ENCODE measurements at regions not wholly inside any gene's neighbourhood (a gene's known extent, or its start where the extent isn't known, plus 50 kb on each side); places are given as distances from the start of the nearest gene placed in this dataset.
A peak's percentile ranks its signal among the peaks of the same experiment; 100 is the strongest.
"Not testable (repeated sequence)": the region's sequence is repeated elsewhere in the genome, so short reads cannot be mapped to it uniquely, and the experiment has no call there.

DNA sequence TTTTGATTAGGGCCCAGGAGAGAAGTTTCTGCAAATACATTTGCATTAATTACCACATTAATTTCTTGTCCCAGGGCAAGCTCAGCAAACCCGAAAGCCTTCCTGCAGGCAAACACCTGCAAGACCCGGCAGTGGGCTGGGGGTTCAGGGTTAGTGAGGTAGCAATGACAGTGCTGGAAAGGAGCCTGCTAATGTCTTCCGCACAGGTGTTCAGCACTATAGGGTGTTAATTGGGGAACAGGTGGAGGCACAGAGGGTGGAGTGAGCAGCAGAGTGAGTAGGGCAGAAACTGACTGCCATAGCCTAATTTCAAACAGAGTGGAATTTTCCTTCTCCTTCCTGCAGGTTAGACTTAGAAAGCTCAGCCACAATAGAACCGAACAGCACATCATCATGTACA, 50.9 kb upstream of the UBASH3B start:
- DNase-seq = no peak

DNA sequence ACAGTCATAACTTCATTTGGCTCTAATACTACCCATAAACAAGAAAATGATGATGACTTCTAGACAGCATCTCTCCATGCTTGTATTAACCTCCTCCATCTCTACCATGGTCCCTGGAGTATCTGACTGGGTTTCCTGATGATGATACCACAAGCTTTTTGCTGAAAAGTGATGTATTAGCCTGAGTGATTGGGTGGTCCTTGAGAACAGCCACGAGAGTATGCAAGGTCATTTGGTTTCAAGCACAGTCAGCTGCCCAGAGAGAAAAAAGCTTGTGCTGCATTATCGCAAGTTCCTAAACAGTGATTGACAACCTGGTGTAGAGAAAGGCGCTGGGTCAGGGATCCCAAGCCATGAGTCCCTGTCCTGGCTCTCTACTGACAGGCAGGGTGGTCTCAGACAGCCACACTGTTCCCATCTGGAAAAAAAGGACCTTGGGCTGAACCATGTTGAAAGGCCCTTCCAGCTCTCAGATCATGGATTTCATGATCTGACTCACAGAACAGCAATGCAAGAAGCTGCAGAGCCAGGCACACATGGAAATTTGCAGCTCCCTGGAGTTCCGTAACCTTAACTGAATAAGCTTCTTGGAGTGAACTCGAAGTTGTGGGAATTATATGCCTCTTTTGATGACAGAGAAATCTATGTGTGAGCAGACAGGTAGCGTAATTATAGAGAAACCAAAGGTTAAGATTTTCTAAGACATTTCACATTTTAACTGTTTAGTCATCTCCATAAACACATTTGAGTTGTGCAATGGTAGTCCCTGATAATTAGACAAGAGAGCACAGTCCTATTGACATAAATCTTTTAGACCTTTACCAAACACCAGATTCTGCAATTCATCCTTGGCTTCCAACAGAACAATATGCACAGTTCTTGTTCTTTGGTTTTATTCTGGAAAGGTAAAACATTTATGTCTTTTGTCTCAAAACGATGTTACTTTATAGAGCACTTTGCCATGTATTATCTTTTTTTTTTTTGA, 54.1 kb upstream of the UBASH3B start:
- DNase-seq = peak; percentile 95

DNA sequence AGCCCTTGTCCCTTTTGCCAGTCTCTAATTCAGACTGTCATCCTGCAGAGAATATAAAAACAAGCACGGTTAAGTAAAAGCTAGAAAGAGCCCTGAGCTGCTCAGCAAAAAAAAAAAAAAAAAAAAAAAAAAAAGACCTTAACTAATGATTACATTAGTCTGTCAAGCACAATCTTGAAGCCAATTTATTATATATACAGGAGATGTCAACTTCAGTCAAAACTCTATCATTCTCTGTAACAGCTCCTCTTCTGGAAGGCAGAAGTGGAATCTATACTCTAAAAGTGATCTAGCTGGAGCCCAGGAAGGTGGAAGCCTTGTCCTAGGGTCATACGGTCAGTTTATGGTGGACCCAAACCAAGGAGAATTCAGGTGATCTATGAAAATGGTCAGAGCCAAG, 55.2 kb upstream of the UBASH3B start:
- no peak for DNase-seq

DNA sequence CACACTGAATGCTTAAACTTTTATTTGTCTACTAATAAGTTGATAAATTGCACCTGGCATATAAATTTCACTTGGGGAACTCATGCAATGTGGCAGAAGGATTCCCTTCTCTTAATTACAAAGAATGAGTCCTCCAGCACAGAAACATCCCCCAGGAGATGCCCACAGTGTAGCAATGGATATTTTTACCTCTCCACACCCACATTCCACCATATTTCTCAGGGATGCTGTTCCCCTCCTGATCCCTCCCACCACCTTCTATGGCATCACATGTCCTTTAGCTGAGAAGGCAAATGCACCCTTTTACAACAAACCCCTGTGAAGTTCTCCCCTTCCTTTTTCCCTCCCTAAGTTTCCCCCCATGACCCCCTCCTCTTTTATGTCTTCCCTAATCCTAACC, 56.1 kb upstream of the UBASH3B start:
- peak; percentile 17 for DNase-seq

DNA sequence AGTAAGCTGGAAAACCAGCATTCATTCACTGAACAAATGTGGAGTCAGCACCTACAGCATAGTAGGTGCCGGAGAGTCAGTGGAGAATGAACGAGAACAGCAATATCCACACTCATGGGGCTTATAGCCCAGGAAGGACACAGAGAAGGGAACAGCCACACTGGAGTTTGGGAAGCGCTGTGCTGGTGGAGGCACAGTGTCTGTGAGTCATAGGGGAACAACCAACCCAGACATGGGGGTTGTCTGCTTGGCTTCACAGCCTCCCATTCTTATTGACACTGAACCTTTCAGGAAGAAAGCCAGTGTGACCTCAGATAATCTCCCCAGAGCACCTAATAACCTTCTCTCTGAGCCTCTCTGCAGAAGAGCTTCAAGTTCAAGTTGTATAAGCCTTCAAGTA, 56.6 kb upstream of the UBASH3B start:
- peak; percentile 42 for DNase-seq

DNA sequence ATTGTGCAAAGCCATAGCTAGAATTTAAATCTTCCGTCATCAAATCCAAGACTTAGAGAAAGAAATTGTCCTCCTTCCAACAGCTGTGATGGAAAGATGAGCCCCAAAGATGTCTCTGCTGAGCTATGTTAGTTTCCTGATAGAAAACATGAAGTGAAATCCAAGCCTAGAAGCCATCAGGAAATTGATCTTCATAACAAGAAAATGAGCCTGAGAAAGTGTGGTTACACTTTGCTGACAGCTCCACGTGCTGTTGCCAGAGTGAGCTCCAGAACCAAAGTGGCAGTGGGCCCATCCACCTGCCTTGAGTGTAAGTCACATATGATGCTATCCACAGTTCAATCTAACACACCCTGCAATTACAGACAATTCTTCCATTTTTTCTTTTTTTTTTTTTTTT, 58.0 kb upstream of the UBASH3B start:
- DNase-seq = no peak

DNA sequence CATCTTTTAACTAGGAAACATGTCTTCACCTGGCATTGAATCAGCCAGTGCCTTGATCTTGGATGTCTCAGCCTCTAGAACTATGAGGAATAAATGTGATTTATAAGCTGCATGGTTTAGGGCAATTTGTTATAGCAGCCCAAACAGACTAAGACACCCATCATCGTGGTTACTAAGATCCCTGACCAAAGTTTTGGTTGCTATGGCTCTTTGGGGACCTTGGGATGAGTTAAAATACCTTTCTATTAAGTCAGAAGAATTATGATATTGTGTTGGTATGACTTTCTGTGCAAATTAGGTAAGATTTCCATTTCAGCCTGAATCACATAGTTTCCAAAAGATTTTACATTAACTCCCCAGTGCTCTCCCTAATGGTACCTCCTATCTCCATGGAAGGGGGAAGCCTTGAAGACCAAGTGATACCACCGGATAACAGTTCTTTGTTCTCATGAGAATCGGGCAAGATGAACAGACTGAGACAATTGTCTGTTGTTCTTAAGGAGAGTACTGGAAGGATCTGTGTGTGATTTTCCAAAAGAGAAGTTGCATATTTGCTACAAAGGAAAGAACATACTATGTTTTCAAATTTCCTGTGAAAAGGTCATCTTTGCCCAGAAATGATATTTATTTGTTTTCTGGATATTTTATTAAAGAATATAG, 60.4 kb upstream of the UBASH3B start:
- peak; percentile 52 for DNase-seq

DNA sequence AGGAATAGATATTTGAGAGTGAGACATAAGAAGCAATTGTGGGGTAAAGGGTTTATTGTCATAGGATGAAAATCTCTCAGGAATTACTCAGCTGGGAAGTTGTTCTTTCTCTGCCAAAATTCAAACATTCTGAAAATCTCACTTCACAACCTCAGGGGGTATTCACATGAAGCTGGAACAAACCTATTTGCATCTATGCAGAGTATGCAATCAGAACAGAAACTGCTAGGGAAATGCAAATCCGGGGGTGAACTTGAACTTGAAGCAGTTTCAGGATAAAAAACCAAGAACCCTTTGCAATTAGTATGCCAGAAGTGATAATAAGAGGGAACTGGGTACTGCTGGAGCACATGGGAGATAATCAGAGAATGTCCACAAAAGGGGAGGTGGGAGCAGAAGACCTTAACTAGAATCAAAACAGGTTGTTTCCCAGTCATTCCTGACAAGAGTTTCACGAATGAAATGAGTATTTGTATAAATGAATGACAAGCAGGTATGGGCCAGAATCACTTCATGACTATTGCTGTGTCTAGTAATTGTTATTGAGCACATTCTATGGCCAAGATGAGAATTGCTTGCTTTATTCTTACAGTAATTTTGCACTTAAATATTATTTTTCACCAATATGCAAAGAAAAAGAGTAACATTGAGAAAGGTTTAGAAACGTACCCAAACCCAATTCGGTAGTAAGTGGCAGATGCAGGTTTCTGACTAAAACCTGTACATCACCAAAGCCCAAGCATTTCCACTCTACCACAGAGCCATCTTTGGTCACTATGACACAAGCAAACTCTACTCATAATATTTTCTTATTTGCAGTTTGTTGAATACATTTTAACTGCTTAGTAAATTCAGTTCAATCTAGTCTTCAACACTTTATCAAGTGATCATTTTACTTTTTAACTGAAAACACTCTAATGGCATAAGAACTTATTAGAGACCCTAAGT, 61.8 kb upstream of the UBASH3B start:
- DNase-seq = no peak

DNA sequence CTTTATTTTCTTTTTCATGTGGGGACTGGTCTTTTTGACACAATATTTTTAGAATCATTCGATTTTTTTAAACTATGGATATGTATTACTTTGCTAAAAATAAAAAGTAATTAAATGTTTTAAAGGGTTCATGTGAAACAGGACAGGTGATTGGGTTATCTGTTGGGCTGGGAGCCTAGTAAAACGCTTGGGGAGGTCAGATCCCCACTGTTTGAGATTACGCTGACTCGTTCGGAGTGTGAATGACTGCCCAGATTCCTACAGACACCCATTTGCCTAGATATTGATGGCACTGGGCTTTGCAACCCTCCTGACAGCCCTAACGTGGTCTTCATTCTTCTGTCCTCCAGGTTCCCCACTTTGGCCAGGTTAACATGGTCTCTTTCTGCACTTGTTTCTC, 62.9 kb upstream of the UBASH3B start:
- DNase-seq = no peak

DNA sequence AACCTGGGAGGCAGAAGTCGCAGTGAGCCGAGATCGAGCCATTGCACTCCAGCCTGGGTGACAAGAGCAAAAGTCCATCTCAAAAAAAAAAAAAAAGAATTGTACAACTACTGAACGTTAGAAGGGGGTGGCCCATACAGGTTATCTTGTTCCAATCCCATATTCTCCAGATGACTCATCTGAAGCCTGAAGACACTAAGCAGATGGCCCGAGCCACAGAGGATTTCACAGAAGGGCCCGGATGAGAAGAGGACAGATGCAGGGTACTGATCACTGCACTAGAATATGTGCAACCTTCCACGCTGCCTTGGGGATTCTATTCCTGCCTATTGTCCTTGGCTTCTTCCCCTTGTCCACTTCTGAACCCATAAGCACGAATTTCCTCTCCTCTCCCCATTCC, 70.9 kb upstream of the UBASH3B start:
- DNase-seq = no peak

DNA sequence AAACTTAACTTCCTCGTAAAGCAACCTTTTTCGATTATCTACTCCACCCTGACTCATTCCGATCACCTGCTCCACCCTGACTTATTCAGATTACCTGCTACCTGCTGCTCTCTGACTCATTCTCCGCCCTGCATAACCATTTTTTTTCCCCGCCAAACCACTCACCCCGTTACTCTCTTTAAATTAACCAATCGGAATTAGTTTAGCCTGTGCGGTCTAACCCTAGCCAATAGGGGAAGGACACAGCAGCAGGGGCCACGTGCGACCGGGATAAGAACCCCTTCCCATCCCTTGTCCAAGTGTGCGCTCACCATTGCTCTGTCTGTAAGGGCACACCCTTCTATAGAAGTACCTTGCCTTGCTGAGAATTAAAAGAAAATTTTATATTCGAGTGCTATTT, 75.5 kb upstream of the UBASH3B start:
- not testable (repeated sequence) for DNase-seq

DNA sequence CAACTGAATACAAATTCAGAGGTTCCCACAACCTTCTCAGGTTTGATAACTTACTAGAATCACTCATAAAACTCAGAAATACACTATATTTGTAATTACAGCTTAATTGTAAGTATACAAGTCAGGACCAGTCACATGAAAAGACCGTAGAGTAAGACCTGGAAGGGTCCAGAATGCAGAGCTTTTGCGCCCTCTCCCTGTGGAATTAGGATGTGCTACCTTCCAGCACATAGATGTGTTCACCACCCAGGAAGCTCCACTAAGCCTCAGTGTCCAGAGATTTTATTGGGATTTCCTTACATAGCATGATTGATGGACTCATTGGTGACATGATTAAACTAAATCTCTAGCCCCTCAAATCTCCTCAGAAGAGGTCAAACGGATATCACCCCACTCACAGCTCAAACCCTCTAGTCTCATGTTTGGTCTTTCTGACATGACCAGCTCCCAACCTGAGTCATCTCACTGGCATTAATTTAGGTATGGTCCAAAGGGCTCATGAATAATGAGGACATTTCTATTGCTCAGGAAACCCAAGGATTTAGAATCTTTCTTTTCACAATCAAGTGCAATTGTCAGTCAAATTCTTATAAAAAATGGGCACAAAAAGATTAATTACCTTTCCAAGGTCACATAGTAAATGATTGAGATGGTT, 77.2 kb upstream of the UBASH3B start:
- no peak for DNase-seq

DNA sequence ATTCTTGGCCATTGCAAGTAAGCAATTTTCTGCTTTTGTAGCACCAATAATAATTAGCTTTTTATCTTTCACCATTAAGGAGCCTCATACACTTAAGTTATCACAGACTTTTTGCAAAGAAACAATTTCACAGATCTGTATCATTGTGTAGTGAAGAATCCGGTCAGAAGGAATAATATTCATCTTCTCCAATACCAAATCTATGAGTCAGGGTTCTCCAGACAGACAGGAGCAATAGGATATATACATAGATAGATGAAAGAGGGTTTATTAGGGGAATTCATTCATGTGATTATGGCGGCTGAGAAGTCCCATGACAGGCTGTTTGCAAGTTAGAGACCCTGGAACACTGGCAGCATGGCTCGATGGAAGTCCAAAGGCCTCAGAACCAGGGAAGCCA, 82.9 kb upstream of the UBASH3B start:
- no peak for DNase-seq

DNA sequence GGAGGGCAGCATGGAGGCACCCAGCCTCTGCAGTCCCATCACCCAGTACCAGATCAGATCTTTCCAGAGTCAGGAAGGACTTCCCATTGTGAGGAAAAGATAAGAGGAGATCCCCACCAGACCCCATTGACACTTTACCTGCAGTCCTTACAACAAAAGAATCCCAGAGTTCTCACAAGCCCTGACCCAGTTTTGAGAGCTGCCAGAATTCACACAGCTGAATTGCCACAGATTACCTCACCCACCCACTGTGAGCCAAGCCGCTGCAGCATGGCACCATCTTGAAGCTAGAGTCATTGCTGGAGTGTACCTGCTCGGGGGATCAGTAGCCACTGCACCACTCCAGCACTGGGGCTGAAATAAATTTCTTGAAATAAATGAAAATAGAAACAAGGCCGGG, 91.8 kb upstream of the UBASH3B start:
- DNase-seq = no peak

DNA sequence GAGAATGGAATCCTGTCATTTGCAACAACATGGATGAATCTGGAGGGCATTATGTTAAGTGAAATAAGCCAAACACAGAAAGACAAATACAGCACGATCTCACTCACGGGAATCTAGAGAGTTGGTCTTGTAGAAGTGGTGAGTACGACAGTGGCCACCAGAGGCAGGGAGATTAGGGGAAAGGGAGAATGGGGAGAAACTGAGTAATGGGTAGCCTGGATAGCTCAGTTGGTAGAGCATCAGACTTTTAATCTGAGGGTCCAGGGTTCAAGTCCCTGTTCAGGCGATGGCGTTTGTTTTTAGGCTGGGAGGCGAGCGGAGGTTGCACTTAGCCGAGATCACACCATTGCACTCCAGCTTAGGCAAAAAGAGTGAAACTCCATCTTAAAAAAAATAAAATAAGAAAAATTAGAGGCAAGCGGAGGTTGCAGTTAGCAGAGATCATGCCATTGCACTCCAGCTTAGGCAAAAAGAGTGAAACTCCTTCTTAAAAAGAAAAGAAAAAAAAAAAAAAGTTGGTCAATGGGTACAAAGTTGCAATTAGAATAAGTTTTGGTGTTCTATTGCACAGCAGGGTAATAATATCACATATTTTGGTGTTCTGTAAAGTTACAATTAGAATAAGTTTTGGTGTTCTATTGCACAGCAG, 95.7 kb upstream of the UBASH3B start:
- peak; percentile 14 for DNase-seq

DNA sequence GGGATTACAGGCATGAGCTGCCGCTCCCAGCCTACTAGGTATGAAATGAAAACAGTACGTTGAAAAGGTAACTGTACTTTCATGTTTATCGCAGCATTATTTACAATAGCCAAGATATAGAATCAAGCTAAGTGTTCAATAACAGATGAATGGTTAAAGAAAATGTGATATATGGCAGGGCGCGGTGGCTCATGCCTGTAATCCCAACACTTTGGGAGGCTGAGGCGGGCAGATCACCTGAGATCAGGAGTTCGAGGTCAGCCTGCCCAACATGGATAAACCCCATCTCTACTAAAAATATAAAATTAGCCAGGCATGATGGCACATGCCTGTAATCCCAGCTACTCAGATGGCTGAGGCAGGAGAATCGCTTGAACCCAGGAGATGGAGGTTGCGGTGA, 96.3 kb upstream of the UBASH3B start:
- not testable (repeated sequence) for DNase-seq

DNA sequence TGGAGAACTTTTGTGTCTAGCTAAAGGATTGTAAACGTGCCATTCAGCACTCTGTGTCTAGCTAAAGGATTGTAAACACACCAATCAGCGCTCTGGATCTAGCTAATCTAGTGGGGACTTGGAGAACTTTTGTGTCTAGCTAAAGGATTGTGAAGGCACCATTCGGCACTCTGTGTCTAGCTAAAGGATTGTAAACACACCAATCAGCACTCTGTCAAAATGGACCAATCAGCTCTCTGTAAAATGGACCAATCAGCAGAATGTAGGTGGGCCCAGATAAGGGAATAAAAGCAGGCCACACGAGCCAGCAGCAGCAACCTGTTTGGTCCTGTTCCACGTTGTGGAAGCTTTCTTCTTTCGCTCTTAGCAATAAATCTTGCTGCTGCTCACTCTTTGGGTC, 98.4 kb upstream of the UBASH3B start:
- not testable (repeated sequence) for DNase-seq

DNA sequence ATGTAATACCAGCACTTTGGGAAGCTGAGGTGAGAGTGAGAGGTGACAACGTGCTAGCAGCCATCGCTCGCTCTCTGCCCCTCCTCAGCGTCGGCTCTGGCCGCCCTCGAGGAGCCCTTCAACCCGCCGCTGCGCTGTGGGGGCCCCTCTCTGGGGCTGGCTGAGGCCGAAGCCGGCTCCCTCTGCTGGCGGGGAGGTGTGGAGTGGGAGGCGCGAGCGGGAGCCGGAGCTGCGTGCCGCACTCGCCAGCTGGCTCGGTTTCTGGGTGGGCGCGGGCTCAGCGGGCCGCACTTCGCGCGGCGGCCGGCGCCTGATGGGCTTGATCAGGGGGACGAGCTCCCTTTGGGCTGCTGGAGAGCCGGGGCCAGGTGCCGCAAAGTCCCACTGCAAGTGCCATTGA, 98.9 kb upstream of the UBASH3B start:
- DNase-seq = peak; percentile 37

DNA sequence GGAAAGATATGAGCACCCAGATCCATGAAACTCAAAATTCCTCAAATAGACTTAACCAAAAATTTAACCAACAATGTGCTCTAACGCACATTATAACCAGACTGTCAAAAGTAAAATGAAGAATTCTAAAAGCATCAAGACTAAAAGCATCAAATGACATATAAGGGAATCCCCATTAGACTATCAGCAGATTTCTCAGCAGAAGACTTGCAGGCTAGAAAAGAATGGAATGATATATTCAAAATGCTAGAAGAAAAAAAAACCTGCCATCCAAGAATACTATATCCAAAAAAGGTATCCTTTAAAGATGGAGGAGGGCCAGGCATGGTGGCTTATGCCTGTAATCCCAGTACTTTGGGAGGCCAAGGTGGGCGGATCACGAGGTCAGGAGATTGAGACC, 117.5 kb upstream of the UBASH3B start:
- no peak for DNase-seq

DNA sequence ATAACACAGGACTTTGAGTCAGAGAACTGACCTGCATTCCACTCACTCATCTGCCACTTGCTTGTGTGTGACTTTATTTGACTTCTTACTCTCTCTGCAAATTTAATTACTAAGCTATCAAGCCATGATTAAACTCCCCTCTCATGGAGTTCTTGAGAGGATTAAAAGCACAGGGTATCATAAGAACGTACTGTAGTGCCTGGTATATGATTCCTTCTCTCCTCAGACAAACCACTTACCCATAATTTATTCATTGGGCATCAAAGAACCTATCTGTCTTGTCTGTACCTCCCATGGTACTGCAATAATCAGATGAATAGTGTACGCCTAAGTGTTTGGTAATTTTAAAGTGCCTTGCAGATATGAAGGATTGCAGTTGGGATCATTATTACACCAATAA, 130.6 kb upstream of the UBASH3B start:
- DNase-seq = no peak

DNA sequence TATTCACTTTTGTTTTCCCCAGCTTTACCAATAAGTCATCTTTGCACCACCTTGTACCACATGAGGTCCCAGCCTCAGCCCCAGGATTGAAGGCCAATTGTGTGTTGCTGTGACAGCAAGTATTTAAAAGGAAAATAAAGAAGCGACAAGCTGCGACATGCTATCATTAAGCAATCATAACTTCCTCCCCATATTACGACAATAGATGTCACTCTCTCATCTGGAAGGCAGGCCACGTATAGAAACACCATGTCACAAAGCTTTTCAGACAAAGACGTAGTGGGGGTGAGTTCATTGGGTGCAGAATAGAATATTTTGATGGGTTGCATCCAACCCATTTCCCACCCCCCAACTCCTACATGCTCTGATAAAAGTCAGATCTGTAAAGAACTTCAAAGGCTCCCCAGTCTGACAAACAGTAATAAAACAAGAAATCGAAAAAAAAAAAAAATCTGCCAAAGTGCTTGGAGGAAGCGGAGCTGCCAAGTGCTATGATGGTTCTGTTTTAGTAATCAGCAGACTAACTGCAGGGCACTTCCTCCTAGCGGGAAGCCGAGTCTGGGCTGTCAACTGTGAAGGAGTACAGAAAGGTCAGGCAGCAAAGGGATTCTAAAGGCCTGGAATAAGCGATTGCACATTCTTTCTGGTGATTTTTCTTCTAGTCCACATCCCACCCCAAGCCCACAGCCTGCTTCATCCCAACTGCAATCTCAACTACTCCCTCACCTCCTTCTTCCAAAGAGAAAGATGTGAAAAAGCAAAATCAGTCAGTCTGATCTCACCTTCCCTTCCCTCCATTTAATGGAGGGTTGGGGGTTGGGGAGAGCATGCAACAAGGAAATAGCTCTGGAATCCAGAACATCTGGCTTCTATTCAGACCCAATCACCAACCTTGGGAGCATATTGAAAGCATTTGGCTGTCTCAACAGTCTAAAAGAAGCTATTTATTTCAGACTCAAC, 131.4 kb upstream of the UBASH3B start:
- peak; percentile 90 for DNase-seq

Data from fibroblast of skin of right quadriceps (primary cell).